ENCODE measurements at regions not wholly inside any gene's neighbourhood (a gene's known extent, or its start where the extent isn't known, plus 50 kb on each side); places are given as distances from the start of the nearest gene placed in this dataset.

DNA sequence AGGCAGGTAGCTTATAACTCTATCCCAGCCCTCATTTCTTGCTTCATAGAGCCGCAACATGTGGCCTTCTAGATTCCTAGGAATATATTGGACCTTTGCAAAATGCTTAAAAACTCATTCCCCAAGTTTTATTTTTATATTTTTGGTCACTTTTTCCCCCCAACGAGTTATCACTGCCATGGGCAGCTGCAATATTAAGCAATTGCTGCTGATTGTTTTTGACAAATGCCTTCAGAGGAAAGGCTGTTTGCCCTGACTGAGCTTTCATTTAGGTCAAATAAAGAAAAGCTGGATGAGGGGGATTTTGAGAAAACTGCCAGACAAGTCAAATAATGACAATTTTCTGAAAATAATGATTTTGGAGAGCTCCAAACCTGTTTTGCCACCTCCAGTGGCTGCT is 976.9 kb upstream of the MBL2 start:
- no peaks in the 10 kb centered on the region for H3K4me1 ChIP-seq (ENCODE audit: insufficient read depth)

DNA sequence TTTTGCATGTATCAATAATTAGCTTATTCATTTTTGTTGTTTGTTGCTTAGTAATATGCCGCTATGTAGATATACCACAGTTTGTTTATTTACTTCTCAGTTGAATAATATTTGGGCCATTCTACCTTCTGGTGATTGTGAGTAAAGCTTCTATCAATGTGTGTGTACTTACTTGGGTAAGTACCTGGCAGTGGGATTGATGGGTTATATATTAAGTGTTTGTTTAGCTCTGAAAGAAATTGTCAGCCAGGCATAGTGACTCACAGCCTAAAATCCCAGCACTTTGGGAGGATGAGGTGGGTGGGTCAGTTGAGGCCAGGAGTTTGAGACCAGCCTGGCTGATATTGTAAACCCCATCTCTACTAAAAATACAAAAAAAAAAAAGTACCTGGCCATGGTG is 975.7 kb upstream of the MBL2 start:
- no peak overlapping the region for H3K4me3 ChIP-seq
- 94 to 100% (median 96%) methylated on average over 1 of the region's 1 CpG for WGBS, 3 donors
- H3K36me3 ChIP-seq: no peaks in the 10 kb centered on the region
- H3K27me3 ChIP-seq: no peaks in the 10 kb centered on the region
- TF ChIP-seq EP300 (IDR thresholded peaks at IDR 0.05): no peak
- TF ChIP-seq, protein P1, sequence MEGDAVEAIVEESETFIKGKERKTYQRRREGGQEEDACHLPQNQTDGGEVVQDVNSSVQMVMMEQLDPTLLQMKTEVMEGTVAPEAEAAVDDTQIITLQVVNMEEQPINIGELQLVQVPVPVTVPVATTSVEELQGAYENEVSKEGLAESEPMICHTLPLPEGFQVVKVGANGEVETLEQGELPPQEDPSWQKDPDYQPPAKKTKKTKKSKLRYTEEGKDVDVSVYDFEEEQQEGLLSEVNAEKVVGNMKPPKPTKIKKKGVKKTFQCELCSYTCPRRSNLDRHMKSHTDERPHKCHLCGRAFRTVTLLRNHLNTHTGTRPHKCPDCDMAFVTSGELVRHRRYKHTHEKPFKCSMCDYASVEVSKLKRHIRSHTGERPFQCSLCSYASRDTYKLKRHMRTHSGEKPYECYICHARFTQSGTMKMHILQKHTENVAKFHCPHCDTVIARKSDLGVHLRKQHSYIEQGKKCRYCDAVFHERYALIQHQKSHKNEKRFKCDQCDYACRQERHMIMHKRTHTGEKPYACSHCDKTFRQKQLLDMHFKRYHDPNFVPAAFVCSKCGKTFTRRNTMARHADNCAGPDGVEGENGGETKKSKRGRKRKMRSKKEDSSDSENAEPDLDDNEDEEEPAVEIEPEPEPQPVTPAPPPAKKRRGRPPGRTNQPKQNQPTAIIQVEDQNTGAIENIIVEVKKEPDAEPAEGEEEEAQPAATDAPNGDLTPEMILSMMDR (IDR thresholded peaks at IDR 0.05): no peak
- TF ChIP-seq POLR2A (IDR thresholded peaks at IDR 0.05): no peak
- H3K4me1 ChIP-seq (ENCODE audit: insufficient read depth): no peaks in the 10 kb centered on the region
- intact Hi-C loops (cut with DNase I): no loop called here
- H3K9me3 ChIP-seq: no peaks in the 10 kb centered on the region
- no peak overlapping the region for H3K27ac ChIP-seq
- DNase-seq: no peak

More for the DNA sequence above, 976.9 kb upstream of the MBL2 start:
- Histone ChIP-seq H3K9me3 (no peaks in the 10 kb centered on the region), H3K27me3 (no peaks in the 10 kb centered on the region), H3K27ac (no peak overlapping the region), H3K36me3 (no peaks in the 10 kb centered on the region), H3K4me3 (no peak overlapping the region)
- TF ChIP-seq, protein P1 (IDR thresholded peaks at IDR 0.05): no peak
- TF ChIP-seq POLR2A (IDR thresholded peaks at IDR 0.05): no peak
- no peak for TF ChIP-seq EP300 (IDR thresholded peaks at IDR 0.05)
- no peak for DNase-seq
- intact Hi-C loops (cut with DNase I): no loop called here
- WGBS, 3 donors: 79 to 85% (median 79%) methylated on average over 2 of the region's 2 CpGs

DNA sequence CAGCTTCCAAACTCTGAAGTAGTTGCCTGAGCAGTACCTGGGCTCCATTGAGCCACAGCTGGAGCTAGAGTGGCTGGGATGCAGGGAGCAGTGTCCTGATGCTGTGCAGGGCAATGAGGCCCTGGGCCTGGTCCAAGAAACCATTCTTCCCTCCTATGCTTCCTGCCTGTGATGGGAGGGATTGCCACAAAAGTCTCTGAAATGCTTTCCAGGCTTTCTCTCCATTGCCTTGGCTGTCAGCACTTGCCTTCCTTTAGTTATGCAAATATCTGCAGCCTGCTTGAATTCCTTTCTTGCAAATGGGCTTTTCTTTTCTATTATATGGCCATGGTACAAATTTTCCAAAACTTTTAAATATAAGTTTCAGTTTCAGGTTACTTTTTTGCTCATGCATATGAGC is 972.2 kb upstream of the MBL2 start:
- Histone ChIP-seq H3K4me3 (no peak overlapping the region), H3K36me3 (no peaks in the 10 kb centered on the region), H3K4me1 (ENCODE audit: insufficient read depth) (no peaks in the 10 kb centered on the region), H3K27me3 (no peaks in the 10 kb centered on the region), H3K27ac (no peak overlapping the region), H3K9me3 (no peaks in the 10 kb centered on the region)
- TF ChIP-seq, protein P1 (IDR thresholded peaks at IDR 0.05): no peak
- TF ChIP-seq EP300 (IDR thresholded peaks at IDR 0.05) (no peak), POLR2A (IDR thresholded peaks at IDR 0.05) (no peak)
- intact Hi-C loops (cut with DNase I): no loop called here
- no peak for DNase-seq

DNA sequence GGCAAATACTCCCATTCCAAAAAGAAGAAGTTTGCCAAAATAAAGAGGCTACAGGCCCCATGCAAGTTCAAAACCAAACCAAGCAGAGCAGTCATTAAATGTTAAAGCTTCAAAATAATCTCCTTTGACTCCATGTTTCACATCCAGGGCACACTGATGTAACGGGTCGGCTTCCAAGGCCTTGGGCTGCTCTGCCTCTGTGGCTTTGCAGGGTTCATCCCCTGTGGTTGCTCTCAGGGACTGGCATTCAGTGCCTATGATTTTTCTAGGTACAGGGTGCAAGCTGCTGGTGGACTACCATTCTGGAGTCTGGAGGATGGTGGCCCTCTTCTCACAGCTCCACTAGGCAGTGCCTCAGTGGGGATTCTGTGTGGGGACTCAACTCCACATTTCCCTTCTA is 971.6 kb upstream of the MBL2 start:
- intact Hi-C loops (cut with DNase I): no loop called here
- 88 to 98% (median 93%) methylated on average over 2 of the region's 2 CpGs for WGBS, 3 donors
- H3K27ac ChIP-seq: no peak overlapping the region
- H3K4me1 ChIP-seq (ENCODE audit: insufficient read depth): no peaks in the 10 kb centered on the region
- no peak for DNase-seq
- TF ChIP-seq POLR2A (IDR thresholded peaks at IDR 0.05): no peak
- TF ChIP-seq EP300 (IDR thresholded peaks at IDR 0.05): no peak
- TF ChIP-seq, protein P1 (IDR thresholded peaks at IDR 0.05): no peak
- H3K27me3 ChIP-seq: no peaks in the 10 kb centered on the region
- H3K9me3 ChIP-seq: no peaks in the 10 kb centered on the region
- no peaks in the 10 kb centered on the region for H3K36me3 ChIP-seq
- H3K4me3 ChIP-seq: no peak overlapping the region

DNA sequence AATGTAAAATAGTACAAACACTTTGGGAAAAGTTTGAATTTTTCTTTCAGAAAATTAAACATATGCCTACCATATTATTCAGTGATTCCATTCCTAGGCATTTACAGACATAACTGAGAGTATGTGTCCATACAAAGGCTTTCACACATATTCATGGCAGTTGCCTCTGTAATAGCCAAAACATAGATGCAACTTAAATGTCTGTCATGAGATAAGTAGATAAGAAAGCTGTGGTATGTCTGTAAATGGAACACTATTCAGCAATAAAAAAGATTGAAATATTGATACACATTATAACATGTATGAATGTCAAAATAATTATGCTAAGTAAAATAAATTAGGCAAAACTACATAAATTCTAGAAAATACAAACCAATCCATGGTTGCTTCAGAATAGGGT is 964.5 kb upstream of the MBL2 start:
- intact Hi-C loops (cut with DNase I): no loop called here
- H3K4me1 ChIP-seq (ENCODE audit: insufficient read depth): no peaks in the 10 kb centered on the region
- no peaks in the 10 kb centered on the region for H3K9me3 ChIP-seq
- no peak overlapping the region for H3K27ac ChIP-seq
- H3K4me3 ChIP-seq: no peak overlapping the region
- TF ChIP-seq POLR2A (IDR thresholded peaks at IDR 0.05) (no peak), EP300 (IDR thresholded peaks at IDR 0.05) (no peak)
- TF ChIP-seq, protein P1 (IDR thresholded peaks at IDR 0.05): no peak
- DNase-seq: no peak
- H3K36me3 ChIP-seq: no peaks in the 10 kb centered on the region
- H3K27me3 ChIP-seq: no peaks in the 10 kb centered on the region
